ENCODE measurements at regions not wholly inside any gene's neighbourhood (a gene's known extent, or its start where the extent isn't known, plus 50 kb on each side); places are given as distances from the start of the nearest gene placed in this dataset.

DNA sequence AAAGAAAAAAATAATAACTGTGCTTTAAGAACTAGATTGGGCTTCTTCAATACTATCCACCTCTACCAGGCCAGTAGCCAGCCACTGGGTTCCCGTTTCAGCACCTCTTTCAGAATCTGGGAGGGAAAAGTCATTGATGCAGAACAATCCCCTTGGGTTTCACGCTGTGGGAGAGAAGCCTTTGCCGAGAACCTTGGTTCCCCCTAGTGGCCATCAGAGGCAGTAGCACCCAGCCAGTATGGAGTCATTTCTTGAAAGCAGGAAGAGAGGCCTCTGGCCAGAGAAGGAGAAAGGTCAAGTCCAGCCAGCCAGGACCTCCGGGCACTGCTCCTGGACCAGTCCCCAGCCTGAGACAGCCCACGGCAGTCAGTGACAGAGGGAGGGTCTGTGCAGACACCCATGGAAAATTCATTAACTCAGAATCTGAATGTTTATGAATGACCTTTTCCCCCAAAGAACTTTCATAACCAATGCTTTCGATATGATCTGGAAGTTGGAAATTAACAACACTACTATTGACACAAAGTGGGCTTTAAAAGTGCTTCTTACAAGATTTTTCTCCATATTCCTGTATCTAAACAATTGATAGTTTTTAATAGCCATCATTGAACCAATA lies 51.2 kb upstream of the CDH5 start:
- peak; percentile 80 for DNase-seq (ENCODE audit: low spot score)

DNA sequence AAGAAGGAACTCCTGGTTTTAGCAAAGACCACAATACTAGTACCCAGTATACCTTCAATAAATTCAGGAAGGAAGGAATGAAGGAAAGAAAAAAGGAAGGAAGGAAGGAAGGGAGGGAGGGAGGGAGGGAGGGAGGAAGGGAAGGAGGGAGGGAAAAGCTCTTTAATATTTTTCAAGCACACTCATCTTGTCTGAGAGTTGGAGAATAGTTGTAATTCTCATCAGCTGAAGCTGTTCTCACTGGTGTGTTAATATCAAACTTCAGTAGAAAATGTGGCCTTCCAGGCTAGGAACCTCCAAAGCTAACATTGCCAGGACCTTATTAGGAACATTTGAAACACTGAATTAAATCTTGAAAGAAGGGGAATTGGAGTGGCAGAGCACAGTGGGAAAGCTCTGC lies 55.2 kb upstream of the CDH5 start:
- no peak for DNase-seq (ENCODE audit: low spot score)

DNA sequence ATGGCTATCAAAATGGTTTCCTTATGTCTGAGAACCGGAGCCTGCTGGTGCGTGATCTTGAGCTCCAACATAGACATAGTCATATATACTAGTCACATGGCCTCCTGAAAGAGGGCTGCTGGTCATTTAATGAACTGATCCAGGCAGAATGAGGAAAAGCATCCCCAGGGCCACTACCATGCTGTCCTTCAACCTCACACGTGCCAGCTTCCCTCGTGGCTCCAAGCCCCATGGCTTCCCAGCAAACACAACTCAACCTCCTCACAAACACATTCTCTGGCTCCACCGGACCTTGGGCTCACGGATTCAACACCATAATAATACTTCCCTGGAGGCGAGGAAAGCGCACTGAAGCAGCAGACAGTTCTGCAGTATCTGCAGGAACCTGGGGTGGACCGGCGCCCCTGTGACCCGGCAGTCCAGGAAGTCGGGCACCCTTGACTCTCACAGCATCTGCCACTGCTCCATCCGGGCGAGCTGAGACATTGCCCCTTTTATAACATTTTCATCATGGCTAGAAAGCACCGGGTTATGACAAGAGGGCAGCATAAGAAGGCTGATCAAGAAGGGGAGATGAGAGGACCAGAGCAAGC lies 57.2 kb upstream of the CDH5 start:
- DNase-seq (ENCODE audit: low spot score), result no peak

DNA sequence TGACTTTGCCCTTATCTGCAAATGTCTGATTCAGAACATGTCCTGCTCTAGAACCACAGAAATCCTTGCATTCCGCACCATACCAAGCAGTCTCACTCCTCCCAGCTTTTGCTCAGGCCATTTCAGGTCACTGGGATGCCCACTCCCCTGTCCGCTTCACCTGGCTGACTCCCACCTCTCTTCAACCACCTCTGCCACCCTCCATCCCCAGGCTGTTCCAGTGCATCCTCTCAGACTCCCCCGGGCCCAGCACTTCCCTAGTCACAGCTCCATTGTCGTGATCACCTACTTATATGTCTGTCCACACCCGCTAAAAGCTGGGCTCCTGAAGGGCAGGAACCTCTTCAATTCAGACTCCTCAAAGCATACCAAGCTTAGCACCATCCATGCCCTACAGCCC lies 58.4 kb upstream of the CDH5 start:
- DNase-seq (ENCODE audit: low spot score), result no peak

DNA sequence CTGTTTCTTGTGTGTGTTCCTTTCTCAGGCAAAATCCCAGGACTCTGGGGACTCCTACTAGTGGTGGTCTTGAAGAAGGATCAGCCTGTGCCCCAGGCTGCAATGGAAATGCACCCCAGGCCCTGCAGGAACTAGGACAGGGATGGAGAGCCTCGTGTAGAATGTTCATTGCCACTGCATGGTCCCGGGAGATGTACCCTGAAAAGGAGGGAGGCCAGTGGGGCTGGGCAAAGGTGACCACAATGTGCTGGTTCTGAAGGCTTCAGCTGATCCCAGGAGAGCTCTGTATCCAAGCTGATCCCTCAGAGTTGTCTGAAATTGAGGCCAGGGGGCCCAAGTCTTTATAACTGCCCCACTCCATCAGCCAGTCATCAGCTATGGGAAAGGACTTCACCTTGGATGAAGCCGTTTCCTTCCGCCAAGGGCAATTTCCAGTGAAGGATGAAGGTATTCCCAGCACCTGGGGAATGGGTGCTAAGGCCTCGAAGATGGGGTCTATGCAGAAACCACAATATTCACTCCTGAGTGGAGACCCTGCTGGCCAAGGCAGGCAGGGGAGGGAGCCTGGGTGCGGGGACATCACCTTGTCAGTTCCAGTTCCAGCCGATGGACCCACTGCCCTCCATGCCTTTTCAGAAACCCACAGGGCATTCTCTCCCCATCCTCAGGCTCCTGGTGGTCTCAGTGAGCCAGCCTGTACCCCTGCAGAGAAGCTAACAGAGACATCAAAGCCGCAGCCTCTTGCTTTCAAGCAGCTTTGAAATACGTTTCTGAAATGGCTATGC lies 59.9 kb upstream of the CDH5 start:
- no peak for DNase-seq (ENCODE audit: low spot score)

DNA sequence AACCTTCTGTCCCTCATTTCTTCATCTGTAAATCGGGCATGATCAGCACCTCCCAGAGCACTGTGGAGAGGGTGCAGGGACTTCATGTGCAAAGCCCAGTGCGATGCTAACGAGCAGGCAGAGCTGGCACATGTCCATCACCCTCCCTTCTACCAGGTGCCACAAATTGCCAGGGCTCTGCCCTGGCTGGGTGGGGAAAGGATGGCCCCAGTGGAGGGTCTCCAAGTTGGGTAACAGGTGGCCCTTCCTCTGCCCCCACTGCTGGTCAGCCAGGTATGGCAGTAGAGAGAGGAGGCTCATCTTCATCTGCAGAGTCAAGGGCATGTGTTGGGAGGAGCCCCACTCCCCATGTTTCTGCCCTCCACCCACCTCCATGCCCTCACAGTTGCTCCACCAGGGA lies 61.5 kb upstream of the CDH5 start:
- no peak for DNase-seq (ENCODE audit: low spot score)

- DNase-seq (ENCODE audit: low spot score), result no peak
Measured at GRCh38 chr16:66304151-66304550, 62.3 kb upstream of the CDH5 start.

DNA sequence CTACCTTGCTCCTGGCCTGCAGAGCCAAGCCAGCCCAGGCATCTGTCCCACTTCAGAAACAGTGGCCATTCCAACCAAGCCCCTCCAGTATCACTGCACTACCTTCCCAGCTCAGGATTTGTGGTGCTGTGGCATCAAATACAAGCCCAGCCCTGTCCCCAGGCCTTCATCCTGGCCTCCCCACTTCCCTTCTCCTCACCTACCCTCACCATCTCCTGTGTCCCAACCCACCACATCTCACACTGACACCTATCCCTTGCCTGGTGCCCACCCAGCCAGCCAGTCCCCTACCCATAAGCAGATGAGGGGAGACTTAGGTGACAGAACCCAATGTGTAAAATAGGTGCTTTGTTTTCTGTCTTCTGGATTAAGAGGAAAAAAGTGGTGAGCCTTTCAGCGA lies 66.0 kb upstream of the CDH5 start:
- DNase-seq (ENCODE audit: low spot score), result no peak

- no peak for DNase-seq (ENCODE audit: low spot score)
Measured at GRCh38 chr16:66300037-66300436, 66.5 kb upstream of the CDH5 start.

DNA sequence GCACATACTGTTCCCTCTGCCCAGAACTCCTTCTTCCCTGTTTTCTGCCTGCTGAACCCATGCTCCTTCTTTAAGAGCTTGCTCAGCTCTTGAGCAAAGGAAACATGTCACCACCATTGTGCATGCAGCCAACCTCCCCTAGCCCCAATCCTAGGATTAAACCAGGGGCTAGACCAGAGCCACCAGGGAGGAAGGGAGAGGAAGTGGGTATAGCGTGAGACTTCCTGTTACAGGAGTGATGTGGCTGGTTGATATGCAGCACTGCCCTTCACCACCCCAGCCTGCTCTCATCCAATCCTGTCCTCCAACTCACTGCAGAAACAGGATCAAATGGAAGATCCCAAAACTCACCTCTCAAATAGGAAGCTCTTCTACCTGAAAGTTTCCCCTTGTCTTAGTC lies 67.1 kb upstream of the CDH5 start:
- DNase-seq (ENCODE audit: low spot score), result no peak

GRCh38 chr16:66298571-66299120 lies 67.8 kb upstream of the CDH5 start:
- no peak for DNase-seq (ENCODE audit: low spot score)

GRCh38 chr16:66298006-66298405 lies 68.5 kb upstream of the CDH5 start:
- DNase-seq (ENCODE audit: low spot score), result no peak

DNA sequence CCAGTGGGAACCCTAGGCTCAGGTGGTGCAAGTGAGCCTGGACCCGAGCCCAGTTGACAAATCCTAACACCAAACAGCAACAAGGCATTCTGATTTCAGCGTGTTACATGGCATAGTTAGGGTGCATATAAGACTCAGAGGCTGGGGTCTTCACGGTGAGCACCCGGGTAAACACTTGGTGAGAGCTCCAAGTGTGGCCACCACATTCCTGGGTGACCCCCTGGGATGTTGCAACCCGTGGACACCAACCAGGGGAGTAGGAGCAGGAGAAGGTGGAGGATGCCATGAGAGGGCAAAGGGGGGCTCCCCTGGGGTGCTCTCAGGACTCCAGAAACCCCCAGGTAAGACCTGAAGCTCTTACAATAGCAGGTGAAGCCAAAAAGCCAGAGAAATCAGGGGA lies 69.9 kb upstream of the CDH5 start:
- no peak for DNase-seq (ENCODE audit: low spot score)

DNA sequence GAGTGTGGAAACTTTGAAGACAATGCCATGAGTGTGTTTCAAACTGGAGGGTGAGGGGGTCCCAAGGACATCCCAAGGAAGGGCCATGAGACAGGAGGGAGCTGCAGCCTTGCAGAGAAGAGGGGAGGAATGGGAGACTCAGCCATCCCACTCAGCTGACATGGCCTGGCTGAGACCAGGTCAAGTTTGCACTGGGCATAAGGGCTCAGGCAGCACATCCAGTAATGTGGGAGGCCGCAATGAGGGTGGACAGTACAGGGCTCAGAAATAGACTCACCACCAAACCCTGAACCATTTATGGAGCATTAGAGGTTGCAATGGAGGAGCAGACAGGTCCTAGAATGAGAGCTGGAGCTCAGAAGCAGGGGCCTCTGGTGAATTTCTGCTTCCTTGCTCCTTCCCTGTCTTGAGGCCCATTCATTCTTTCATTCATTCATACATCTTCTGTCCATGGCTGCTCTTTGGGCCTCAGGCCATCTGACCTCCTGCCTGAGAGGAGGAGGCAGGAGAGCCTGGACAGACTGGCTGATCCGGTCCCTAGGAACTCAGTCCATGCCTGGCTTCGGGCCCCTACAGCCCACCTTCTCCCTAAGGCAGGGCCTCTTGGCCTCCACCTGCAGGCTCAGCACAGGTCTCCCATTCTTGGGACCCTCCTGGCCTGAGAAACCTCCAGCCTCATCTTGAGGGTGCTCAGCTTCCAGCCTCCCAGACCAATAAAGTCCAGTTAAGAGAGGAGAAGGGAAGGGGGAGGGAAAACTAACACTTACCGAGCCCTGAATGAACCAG lies 70.5 kb upstream of the CDH5 start:
- no peak for DNase-seq (ENCODE audit: low spot score)

- DNase-seq (ENCODE audit: low spot score), result no peak
Measured at GRCh38 chr16:66295213-66295612, 71.3 kb upstream of the CDH5 start.

GRCh38 chr16:66294507-66294906 lies 72.0 kb upstream of the CDH5 start:
- DNase-seq (ENCODE audit: low spot score), result no peak

GRCh38 chr16:66293932-66294331 lies 72.6 kb upstream of the CDH5 start:
- no peak for DNase-seq (ENCODE audit: low spot score)

DNA sequence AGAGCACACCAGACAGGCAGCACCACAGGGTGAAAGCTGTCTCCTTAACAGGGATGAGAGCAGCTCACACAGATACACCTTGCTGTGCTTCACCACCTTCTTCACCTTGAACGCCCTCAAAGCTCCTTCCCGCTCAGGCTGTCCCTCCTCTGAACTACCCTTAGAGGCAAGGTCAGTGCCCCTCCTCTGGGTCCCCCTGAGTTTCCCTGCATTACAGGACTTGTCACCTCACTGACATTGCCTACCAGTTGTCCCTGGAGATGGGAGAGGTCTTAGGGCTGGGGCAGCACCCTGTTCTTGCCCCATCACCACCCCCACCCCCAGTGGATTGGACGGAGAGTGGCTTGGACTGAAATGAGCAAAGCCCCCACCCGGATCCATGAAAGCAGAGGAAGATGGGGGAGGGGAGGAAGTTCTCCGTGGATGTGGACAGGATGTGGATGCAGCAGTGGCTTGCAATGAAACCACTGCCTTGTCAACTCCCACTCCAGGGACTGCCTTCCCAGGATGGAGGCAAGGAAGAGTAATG lies 73.2 kb upstream of the CDH5 start:
- DNase-seq (ENCODE audit: low spot score), result no peak

DNA sequence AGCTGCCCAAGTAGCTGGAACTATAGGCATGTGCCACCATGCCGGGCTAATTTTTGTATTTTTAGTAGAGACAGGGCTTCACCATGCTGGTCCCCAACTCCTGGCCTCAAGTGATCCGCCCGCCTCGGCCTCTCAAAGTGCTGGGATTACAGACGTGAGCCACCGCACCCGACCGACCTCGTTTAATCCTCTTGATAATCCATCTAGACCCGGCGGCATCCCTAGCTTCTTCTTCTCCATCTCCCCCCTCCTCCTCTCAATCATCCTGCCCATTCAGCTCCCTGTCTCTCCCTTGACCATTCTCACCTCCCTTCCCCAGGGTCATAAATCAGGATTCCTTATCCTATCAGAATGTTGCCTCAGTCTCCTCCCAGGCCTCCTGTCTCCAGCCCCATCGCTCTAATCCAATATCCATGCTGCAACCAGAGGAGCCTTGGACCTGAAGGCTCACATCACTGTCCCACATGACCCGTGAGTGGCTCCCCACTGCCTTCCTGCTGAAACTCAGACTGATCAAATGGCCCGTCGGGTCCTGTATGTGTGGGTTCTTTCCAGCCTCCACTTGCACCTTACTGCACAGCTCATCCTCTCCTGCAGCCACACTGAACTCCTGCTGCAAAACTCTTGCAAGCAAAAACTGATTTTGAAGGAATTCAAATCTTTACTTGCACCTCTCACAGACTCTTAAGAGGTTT lies 74.1 kb upstream of the CDH5 start:
- DNase-seq (ENCODE audit: low spot score), result no peak

DNA sequence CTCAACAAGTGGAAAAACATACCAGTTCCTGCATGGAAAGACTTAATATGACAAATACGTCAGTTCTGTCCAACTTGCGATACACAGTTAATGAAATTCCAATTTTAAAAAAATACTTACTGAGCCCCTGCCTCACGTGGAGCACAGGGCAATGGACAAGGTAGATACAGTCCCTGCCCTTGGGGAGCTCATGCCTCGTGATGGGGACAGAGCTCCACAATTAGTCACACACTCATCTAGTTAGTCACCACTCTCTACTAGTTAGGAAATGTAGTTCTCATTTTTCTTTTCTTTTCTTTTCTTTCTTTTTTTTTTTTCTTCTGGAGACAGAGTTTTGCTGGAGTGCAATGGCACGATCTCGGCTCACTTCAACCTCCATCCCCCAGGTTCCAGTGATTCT lies 74.7 kb upstream of the CDH5 start:
- DNase-seq (ENCODE audit: low spot score), result no peak

DNA sequence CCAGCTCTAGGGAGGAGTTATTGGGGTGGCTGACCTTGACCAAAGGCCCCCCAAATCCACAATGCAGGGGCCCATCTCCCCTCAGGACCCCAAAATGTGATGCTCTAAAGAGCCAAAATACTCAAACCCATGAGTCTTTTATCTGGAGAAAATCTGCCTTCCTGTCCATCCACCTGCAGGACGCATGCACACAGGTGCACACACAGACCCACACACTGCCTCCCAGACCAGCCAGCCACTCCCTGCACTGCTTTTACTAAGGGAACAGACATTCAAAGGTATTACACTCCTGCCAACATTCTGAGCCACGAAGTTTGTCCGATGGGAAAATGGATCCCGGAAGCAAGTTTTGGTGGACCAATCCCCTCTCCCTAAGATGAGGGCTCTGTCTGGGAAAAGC lies 76.1 kb upstream of the CDH5 start:
- no peak for DNase-seq (ENCODE audit: low spot score)

DNA sequence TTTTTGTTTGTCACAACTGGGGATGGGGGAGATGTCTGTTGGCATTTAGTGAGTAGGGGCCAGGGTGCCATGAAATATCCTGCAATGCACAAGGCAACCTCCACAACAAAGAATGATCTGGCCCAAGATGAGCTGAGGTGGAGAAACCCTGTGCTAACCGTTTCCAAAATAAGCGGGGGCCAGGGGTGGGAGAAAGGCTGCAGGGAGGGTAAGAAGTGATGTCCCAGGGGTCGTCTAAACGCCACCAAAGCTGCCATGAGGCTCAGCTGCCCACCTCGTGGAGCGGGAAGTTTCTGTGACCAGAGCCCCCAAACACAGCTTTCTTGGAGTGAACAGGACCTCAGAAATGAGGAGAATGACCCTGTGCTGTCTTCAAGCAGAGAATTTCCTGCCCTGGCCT lies 76.5 kb upstream of the CDH5 start:
- no peak for DNase-seq (ENCODE audit: low spot score)
